Ovary (tissue), 7 donors: ENCODE measurements at regions not wholly inside any gene's neighbourhood (a gene's known extent, or its start where the extent isn't known, plus 50 kb on each side); places are given as distances from the start of the nearest gene placed in this dataset.

Experiments used
- DNase-seq, 5 donors: peaks; one replicate each; pipeline ENCODE4 v3.0.0-alpha.2; 2019 to 2020
- H3K27ac ChIP-seq, 2 donors: fragments of 200-600 bp; one replicate each; pipeline versions ENCODE4 v1.5.1 to v1.8.0; 2019 to 2022
- H3K27me3 ChIP-seq: fragments of 200-600 bp; one replicate; pipeline ENCODE4 v1.8.0; 2022
- H3K36me3 ChIP-seq: fragments of 200-600 bp; sonication (generic); one replicate; pipeline ENCODE4 v1.5.1; 2019
- H3K4me1 ChIP-seq: one replicate; pipeline ENCODE4 v1.8.1; 2013; ENCODE audit warnings: mild to moderate bottlenecking, moderate library complexity; ENCODE audit not compliant: insufficient read depth
- H3K4me3 ChIP-seq: fragments of 200-600 bp; sonication (generic); one replicate; pipeline ENCODE4 v1.5.1; 2017
- H3K9me3 ChIP-seq, 2 donors: fragments of 200-600 bp in 1 of 2; sonication (generic) in 1 of 2; one replicate each; pipeline versions ENCODE4 v1.5.1 to v1.8.1; 2013 to 2019; ENCODE audit warnings: mild to moderate bottlenecking in 1 of 2, moderate library complexity in 1 of 2
- EP300 ChIP-seq: sonication (generic); formaldehyde crosslinking; IDR thresholded peaks from one replicate; pipeline ENCODE4 v1.6.1; 2017; ENCODE audit warnings: antibody characterized with exemption
- POLR2A ChIP-seq: fragments of 450-650 bp; IDR thresholded peaks from one replicate; pipeline ENCODE4 v1.6.1; 2017; ENCODE audit warnings: antibody characterized with exemption, mild to moderate bottlenecking, moderate library complexity
- WGBS, 3 donors: extraction: QIAGEN DNeasy Blood & Tissue Kit in 1 of 3; methylation state at CpG; one replicate each; pipeline versions ENCODE4 v1.1.5 to v1.1.7; 2013 to 2017; 5-methylcytosine and 5-hydroxymethylcytosine counted together
- intact Hi-C, 4 donors: fragments of 100-400 bp; cut with DNase I; formaldehyde crosslinking; loops; one replicate each; pipeline versions ENCODE4 v1.11.0 to v1.15.1; 2022 to 2023
- TF ChIP-seq, protein P1 (sequence below), 3 donors: fragments of 450-650 bp in 2 of 3; fragments of 200-600 bp in 1 of 3; IDR thresholded peaks; one replicate each; pipeline versions ENCODE4 v1.5.1 to v1.8.0; 2016 to 2022; ENCODE audit warnings: antibody characterized with exemption in 3 of 3, mild to moderate bottlenecking in 1 of 3
- donor health status: DM: no; HTN: no; CAD: no; lungs with moderate emphysema.
- donor health status: DM: no; HTN: no; CAD: no.
- donor health status: Bipolar disorder and iron deficiency.
- donor health status: DM: no; HTN: no; CAD: no.
- donor health status: DM: yes; HTN: yes; CAD: no.

DNA sequence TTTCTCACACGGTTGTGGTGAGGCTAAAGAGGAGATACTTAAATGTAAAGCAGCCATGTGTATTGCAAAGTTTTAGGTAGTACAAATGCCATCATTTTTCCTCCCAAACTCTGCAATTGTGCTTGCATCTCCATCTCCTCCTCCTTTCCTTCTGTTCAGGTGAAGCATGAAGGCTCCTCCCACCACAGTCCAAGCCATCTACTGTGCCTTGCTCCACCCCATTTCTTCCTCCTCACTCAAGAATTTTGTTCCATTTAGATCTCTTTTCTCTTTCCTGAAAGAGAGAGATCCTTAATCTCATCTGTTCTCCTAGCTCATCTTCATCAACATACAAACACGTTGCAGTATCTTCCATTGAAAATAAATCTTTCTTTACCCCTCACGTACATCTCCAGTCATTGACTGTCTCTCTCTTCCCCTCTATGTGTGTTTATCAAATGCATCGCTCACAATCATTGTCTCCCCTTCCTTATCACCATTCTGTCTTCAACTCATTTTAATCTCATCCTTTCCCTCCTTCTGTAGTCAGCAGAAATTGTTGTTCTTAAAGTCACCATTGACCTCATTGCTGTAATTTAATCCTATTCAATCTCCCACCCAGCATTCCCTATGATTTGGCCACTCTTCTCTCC, 392.1 kb downstream of the RAD51AP2 start:
- H3K36me3 ChIP-seq = no peaks in the 10 kb centered on the region
- no peaks in the 10 kb centered on the region for H3K27me3 ChIP-seq
- intact Hi-C loops = no loop called here
- TF ChIP-seq POLR2A = no peak
- no peak for TF ChIP-seq EP300
- TF ChIP-seq, protein P1, sequence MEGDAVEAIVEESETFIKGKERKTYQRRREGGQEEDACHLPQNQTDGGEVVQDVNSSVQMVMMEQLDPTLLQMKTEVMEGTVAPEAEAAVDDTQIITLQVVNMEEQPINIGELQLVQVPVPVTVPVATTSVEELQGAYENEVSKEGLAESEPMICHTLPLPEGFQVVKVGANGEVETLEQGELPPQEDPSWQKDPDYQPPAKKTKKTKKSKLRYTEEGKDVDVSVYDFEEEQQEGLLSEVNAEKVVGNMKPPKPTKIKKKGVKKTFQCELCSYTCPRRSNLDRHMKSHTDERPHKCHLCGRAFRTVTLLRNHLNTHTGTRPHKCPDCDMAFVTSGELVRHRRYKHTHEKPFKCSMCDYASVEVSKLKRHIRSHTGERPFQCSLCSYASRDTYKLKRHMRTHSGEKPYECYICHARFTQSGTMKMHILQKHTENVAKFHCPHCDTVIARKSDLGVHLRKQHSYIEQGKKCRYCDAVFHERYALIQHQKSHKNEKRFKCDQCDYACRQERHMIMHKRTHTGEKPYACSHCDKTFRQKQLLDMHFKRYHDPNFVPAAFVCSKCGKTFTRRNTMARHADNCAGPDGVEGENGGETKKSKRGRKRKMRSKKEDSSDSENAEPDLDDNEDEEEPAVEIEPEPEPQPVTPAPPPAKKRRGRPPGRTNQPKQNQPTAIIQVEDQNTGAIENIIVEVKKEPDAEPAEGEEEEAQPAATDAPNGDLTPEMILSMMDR (IDR thresholded peaks at IDR 0.05) = no peak
- H3K4me1 ChIP-seq = no peaks in the 10 kb centered on the region
- H3K4me3 ChIP-seq = no peak overlapping the region
- no peak overlapping the region for H3K27ac ChIP-seq
- DNase-seq = no peak
- no peaks in the 10 kb centered on the region for H3K9me3 ChIP-seq
- WGBS, 3 donors = 40 to 47% (median 47%) methylated on average over 4 of the region's 4 CpGs

DNA sequence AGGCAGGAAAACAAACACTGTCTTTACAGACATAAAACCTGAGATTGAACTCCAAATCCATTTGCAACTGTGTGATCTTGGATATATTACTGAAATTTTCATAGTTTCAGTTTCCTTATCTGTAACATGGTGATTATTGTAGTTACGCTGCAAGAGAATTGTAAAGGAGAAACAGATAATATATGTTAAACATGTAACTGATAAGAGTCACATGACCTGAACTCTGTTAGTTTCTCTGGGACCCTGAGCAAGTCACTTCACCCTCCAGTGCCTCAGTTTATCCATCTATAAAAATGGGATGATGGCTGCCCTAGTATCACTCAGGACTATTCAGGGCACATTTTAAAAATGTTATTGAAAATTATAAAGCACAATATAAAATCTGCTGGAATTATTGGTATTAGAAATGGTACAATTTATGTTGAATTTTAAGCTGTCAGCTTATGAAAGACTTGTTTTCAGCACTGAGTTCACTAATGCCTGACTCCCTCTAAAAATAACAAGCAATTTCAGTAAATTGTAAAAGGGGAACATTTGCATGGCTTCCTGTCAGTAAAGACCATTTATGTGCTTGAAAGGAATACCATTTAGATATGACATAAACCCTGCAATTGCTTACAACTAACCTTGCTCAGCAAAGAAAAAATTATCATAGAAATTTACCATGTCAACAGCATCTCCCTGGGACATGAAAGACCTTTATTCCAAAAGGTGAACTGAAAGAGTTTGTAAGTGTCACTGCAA, 393.5 kb downstream of the RAD51AP2 start:
- Histone ChIP-seq H3K9me3 (no peaks in the 10 kb centered on the region), H3K27me3 (no peaks in the 10 kb centered on the region), H3K4me1 (no peaks in the 10 kb centered on the region), H3K27ac (no peak overlapping the region), H3K4me3 (no peak overlapping the region), H3K36me3 (no peaks in the 10 kb centered on the region)
- TF ChIP-seq, protein P1 (IDR thresholded peaks at IDR 0.05) = no peak
- TF ChIP-seq EP300 (no peak), POLR2A (no peak)
- 53 to 74% (median 65%) methylated on average over 1 of the region's 1 CpG for WGBS, 3 donors
- intact Hi-C loops = no loop called here
- no peak for DNase-seq

DNA sequence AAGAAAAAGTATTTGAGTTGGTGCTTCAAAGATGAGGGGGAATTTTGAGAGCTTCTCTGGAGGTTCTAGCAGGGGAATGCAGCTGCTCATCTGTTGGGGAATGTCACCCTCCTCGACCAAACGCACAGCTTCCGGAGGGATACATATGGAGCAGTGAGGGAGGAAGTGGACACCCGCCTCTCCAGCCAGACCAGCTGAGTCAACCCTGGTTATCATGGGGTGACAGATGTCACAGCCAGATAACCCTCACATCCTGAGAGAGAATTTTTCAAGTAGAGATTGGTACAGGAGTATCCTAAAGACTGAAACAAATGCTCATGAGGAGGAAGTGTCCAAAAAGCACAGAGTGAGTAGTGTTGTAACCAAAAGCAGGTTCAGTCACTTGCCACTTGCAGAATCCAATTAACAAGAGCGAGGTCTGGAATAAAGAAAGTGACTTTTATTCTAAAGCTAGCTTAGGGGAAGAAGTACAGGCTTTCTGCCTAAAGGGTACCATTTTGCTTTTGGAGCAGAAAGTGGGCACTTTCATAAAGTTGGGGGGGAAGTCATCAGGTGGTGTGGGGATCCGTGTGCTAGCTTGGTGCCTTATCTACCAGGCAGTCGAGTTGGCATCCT, 395.2 kb downstream of the RAD51AP2 start:
- Histone ChIP-seq H3K27me3 (no peaks in the 10 kb centered on the region), H3K4me3 (no peak overlapping the region), H3K9me3 (no peaks in the 10 kb centered on the region), H3K36me3 (no peaks in the 10 kb centered on the region), H3K27ac (no peak overlapping the region), H3K4me1 (no peaks in the 10 kb centered on the region)
- intact Hi-C loops = no loop called here
- no peak for DNase-seq
- 66 to 81% (median 72%) methylated on average over 7 of the region's 7 CpGs for WGBS, 3 donors
- TF ChIP-seq POLR2A = no peak
- TF ChIP-seq, protein P1 (IDR thresholded peaks at IDR 0.05) = no peak
- no peak for TF ChIP-seq EP300

DNA sequence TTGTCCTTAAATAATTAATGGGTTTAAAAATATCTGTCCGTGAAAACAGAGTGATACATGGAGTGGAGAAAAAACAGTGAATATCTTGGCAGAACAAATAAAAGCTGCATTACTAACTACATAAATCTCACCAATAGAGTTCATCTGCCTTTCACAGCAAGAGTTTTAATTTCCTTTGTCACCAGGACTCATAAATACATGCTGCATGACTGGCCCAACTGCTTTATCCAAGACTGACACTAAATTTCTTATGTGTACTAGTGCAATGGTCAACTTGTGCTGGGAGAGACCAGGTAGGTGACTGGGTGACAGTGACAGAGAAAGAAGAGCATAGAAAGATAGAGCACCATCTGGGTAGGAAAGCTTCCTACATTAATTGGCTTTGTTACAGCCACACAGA, 402.8 kb downstream of the RAD51AP2 start:
- TF ChIP-seq EP300 (no peak), POLR2A (no peak)
- TF ChIP-seq, protein P1 (IDR thresholded peaks at IDR 0.05) = no peak
- Histone ChIP-seq H3K27ac (no peak overlapping the region), H3K27me3 (no peaks in the 10 kb centered on the region), H3K4me1 (no peaks in the 10 kb centered on the region), H3K9me3 (no peaks in the 10 kb centered on the region), H3K4me3 (no peak overlapping the region), H3K36me3 (no peaks in the 10 kb centered on the region)
- intact Hi-C loops = no loop called here
- 14 to 29% (median 22%) methylated on average over 1 of the region's 1 CpG for WGBS, 3 donors
- DNase-seq = no peak
